ENCODE measurements at regions not wholly inside any gene's neighbourhood (a gene's known extent, or its start where the extent isn't known, plus 50 kb on each side); places are given as distances from the start of the nearest gene placed in this dataset.

DNA sequence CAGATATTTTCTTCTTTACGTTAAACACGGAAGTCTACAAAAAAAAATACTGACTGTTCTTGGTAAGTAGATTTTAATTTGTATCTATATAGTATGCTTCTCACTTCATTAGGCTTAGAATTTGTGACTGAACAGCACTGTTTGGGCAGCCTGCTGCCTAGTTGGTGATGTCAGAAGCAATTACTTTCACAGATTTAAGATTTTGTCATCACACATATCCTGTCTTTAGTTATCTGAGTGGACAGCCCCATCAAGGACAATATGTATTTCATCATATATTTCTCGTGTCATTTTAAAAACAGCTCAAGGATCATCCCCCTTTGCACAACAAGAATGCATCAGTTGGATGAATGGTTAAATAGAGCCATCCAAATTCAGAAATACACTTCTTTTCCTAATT, 338.4 kb upstream of the CITED2 start:
- Histone ChIP-seq H3K4me2 (ENCODE audit: insufficient read depth, low read length) (no peak overlapping the region), H3K4me1 (ENCODE audit: insufficient read depth, low read length) (peaks cover 34% of the 10 kb centered on the region), H3K27ac (ENCODE audit: low read depth, low read length) (peak overlapping the region; percentile 54), H3K36me3 (ENCODE audit: insufficient read depth, low read length) (no peaks in the 10 kb centered on the region), H4K20me1 (ENCODE audit: insufficient read depth, low read length) (no peaks in the 10 kb centered on the region), H3K4me3 (ENCODE audit: insufficient read depth, low read length) (no peak overlapping the region), H3K27me3 (ENCODE audit: insufficient read depth, low read length) (no peaks in the 10 kb centered on the region), H3K9me3 (ENCODE audit: low read depth, low read length) (no peaks in the 10 kb centered on the region), H2AFZ (ENCODE audit: low read length) (no peak overlapping the region), H3K79me2 (ENCODE audit: insufficient read depth, low read length) (no peaks in the 10 kb centered on the region)
- TF ChIP-seq, protein P1, sequence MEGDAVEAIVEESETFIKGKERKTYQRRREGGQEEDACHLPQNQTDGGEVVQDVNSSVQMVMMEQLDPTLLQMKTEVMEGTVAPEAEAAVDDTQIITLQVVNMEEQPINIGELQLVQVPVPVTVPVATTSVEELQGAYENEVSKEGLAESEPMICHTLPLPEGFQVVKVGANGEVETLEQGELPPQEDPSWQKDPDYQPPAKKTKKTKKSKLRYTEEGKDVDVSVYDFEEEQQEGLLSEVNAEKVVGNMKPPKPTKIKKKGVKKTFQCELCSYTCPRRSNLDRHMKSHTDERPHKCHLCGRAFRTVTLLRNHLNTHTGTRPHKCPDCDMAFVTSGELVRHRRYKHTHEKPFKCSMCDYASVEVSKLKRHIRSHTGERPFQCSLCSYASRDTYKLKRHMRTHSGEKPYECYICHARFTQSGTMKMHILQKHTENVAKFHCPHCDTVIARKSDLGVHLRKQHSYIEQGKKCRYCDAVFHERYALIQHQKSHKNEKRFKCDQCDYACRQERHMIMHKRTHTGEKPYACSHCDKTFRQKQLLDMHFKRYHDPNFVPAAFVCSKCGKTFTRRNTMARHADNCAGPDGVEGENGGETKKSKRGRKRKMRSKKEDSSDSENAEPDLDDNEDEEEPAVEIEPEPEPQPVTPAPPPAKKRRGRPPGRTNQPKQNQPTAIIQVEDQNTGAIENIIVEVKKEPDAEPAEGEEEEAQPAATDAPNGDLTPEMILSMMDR (IDR thresholded peaks at IDR 0.05; ENCODE audit: extremely low read depth, low read depth, low read length): no peak
- DNase-seq (ENCODE audit: insufficient read length, low spot score, missing footprints): no peak

DNA sequence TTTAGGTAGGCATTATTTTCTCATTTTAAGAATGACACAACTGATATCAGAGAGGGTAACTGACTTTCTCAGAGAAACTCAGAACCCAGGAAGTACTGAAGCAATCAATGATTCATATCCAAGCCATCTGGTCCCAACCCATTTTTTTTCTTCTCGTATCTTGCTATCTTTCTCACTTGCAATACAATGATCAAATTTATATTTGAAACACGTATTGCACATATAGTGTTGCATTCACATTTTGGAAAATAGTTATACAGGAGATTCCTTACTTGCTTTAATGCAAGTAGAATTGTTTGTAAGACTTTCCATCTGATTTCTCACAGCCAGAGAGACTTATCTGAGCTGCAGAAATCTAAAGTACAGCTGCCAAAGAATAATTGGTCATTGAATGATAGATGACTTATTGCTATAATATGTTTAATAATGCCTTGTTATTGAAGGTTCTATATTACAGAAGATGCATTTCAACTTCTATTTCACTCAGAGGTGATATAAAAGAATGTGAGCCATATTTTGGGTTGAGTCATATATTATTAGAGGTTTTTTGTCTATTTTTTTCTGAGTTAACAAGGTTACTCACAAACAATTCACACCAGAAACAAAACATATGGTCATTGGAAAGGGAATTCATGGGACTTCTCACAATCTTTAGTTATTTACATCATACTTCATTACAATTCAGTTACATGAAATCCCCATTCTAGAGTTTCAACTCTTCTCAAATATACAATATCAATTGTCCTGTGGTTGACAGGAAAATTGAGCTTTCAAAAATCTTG, 337.5 kb upstream of the CITED2 start:
- Histone ChIP-seq H3K4me3 (ENCODE audit: insufficient read depth, low read length) (no peak overlapping the region), H4K20me1 (ENCODE audit: insufficient read depth, low read length) (no peaks in the 10 kb centered on the region), H3K27ac (ENCODE audit: low read depth, low read length) (peak overlapping the region; percentile 54), H3K79me2 (ENCODE audit: insufficient read depth, low read length) (no peaks in the 10 kb centered on the region), H3K27me3 (ENCODE audit: insufficient read depth, low read length) (no peaks in the 10 kb centered on the region), H2AFZ (ENCODE audit: low read length) (no peak overlapping the region), H3K36me3 (ENCODE audit: insufficient read depth, low read length) (no peaks in the 10 kb centered on the region), H3K4me2 (ENCODE audit: insufficient read depth, low read length) (peak overlapping the region; percentile 4), H3K4me1 (ENCODE audit: insufficient read depth, low read length) (peaks cover 34% of the 10 kb centered on the region), H3K9me3 (ENCODE audit: low read depth, low read length) (no peaks in the 10 kb centered on the region)
- TF ChIP-seq, protein P1 (IDR thresholded peaks at IDR 0.05; ENCODE audit: extremely low read depth, low read depth, low read length): no peak
- no peak for DNase-seq (ENCODE audit: insufficient read length, low spot score, missing footprints)

GRCh38 chr6:139710556-139710955, 336.1 kb upstream of the CITED2 start:
- peak overlapping the region; percentile 51 for H2AFZ ChIP-seq (ENCODE audit: low read length)
- H3K9me3 ChIP-seq (ENCODE audit: low read depth, low read length): no peaks in the 10 kb centered on the region
- no peak overlapping the region for H3K4me2 ChIP-seq (ENCODE audit: insufficient read depth, low read length)
- H4K20me1 ChIP-seq (ENCODE audit: insufficient read depth, low read length): no peaks in the 10 kb centered on the region
- H3K4me1 ChIP-seq (ENCODE audit: insufficient read depth, low read length): peaks cover 34% of the 10 kb centered on the region
- TF ChIP-seq, protein P1 (IDR thresholded peaks at IDR 0.05; ENCODE audit: extremely low read depth, low read depth, low read length): no peak
- no peaks in the 10 kb centered on the region for H3K36me3 ChIP-seq (ENCODE audit: insufficient read depth, low read length)
- DNase-seq (ENCODE audit: insufficient read length, low spot score, missing footprints): no peak
- H3K27me3 ChIP-seq (ENCODE audit: insufficient read depth, low read length): no peaks in the 10 kb centered on the region
- no peak overlapping the region for H3K4me3 ChIP-seq (ENCODE audit: insufficient read depth, low read length)
- no peak overlapping the region for H3K27ac ChIP-seq (ENCODE audit: low read depth, low read length)
- H3K79me2 ChIP-seq (ENCODE audit: insufficient read depth, low read length): no peaks in the 10 kb centered on the region

GRCh38 chr6:139708337-139709199, 334.1 kb upstream of the CITED2 start:
- TF ChIP-seq, protein P1 (IDR thresholded peaks at IDR 0.05; ENCODE audit: extremely low read depth, low read depth, low read length): no peak
- Histone ChIP-seq H2AFZ (ENCODE audit: low read length) (peak overlapping the region; percentile 26), H3K27ac (ENCODE audit: low read depth, low read length) (peak overlapping the region; percentile 84)

More at GRCh38 chr6:139708337-139709199, 334.1 kb upstream of the CITED2 start:
- peaks cover 34% of the 10 kb centered on the region for H3K4me1 ChIP-seq (ENCODE audit: insufficient read depth, low read length)
- DNase-seq (ENCODE audit: insufficient read length, low spot score, missing footprints): peak; percentile 80
- no peaks in the 10 kb centered on the region for H4K20me1 ChIP-seq (ENCODE audit: insufficient read depth, low read length)
- no peaks in the 10 kb centered on the region for H3K27me3 ChIP-seq (ENCODE audit: insufficient read depth, low read length)
- peak overlapping the region; percentile 82 for H3K4me2 ChIP-seq (ENCODE audit: insufficient read depth, low read length)
- no peaks in the 10 kb centered on the region for H3K79me2 ChIP-seq (ENCODE audit: insufficient read depth, low read length)
- no peaks in the 10 kb centered on the region for H3K9me3 ChIP-seq (ENCODE audit: low read depth, low read length)
- peak overlapping the region; percentile 23 for H3K4me3 ChIP-seq (ENCODE audit: insufficient read depth, low read length)
- H3K36me3 ChIP-seq (ENCODE audit: insufficient read depth, low read length): no peaks in the 10 kb centered on the region
